GM19043 (cell line): ENCODE measurements at regions not wholly inside any gene's neighbourhood (a gene's known extent, or its start where the extent isn't known, plus 50 kb on each side); places are given as distances from the start of the nearest gene placed in this dataset.
"Not testable (repeated sequence)": the region's sequence is repeated elsewhere in the genome, so short reads cannot be mapped to it uniquely, and the experiment has no call there.

Experiments used
- ATAC-seq: cut with Tn5 transposase; IDR thresholded peaks from one replicate; pipeline ENCODE4 v1.9.1; 2021; ENCODE audit warnings: low read depth; ENCODE audit not compliant: unreplicated experiment

GRCh38 chr6:25207453-25208155 lies 71.6 kb upstream of the CARMIL1 start:
- not testable (repeated sequence) for ATAC-seq

- ATAC-seq = no peak
Measured at GRCh38 chr6:25215881-25216280, 63.3 kb upstream of the CARMIL1 start.

GRCh38 chr6:25217302-25217701 lies 61.9 kb upstream of the CARMIL1 start:
- ATAC-seq = no peak

GRCh38 chr6:25217829-25218228 lies 61.3 kb upstream of the CARMIL1 start:
- ATAC-seq = no peak

GRCh38 chr6:25218346-25218745 lies 60.8 kb upstream of the CARMIL1 start:
- ATAC-seq = no peak

- no peak for ATAC-seq
Measured at GRCh38 chr6:25219216-25219916, 59.8 kb upstream of the CARMIL1 start.

- ATAC-seq = no peak
Measured at GRCh38 chr6:25219917-25220278, 59.3 kb upstream of the CARMIL1 start.

GRCh38 chr6:25220857-25221256 lies 58.3 kb upstream of the CARMIL1 start:
- ATAC-seq = no peak

- no peak for ATAC-seq
Measured at GRCh38 chr6:25222006-25222678, 57.0 kb upstream of the CARMIL1 start.

GRCh38 chr6:25223490-25223991 lies 55.6 kb upstream of the CARMIL1 start:
- no peak for ATAC-seq

GRCh38 chr6:25224242-25224641 lies 54.9 kb upstream of the CARMIL1 start:
- ATAC-seq = no peak

- no peak for ATAC-seq
Measured at GRCh38 chr6:25227854-25228253, 51.3 kb upstream of the CARMIL1 start.
